Fibroblast of lung (primary cell): ENCODE measurements at regions not wholly inside any gene's neighbourhood (a gene's known extent, or its start where the extent isn't known, plus 50 kb on each side); places are given as distances from the start of the nearest gene placed in this dataset.

Source experiments
- DNase-seq, 2 donors: peaks; one replicate each; pipeline versions ENCODE4 v3.0.0 to v3.0.0-alpha.2; 2010; ENCODE audit warnings: low read depth in 2 of 2
- H2AFZ ChIP-seq: 2 replicates; pipeline ENCODE4 v1.5.1; 2012; ENCODE audit warnings: low read length, control low read depth, inconsistent platforms
- H3K27ac ChIP-seq: 2 replicates; pipeline ENCODE4 v1.5.1; 2011; ENCODE audit warnings: low read length, control low read depth; ENCODE audit not compliant: insufficient read depth
- H3K27me3 ChIP-seq: 2 replicates; pipeline ENCODE4 v1.5.1; 2011; ENCODE audit warnings: mild to moderate bottlenecking, low read length; ENCODE audit not compliant: control insufficient read depth, insufficient read depth
- H3K36me3 ChIP-seq: 2 replicates; pipeline ENCODE4 v1.5.1; 2011; ENCODE audit warnings: low read length; ENCODE audit not compliant: control insufficient read depth, insufficient read depth
- H3K4me1 ChIP-seq: 2 replicates; pipeline ENCODE4 v1.5.1; 2011; ENCODE audit warnings: low read length; ENCODE audit not compliant: control insufficient read depth, insufficient read depth; ENCODE audit errors: extremely low read depth
- H3K4me2 ChIP-seq: 2 replicates; pipeline ENCODE4 v1.5.1; 2011; ENCODE audit warnings: low read length, control low read depth; ENCODE audit not compliant: insufficient read depth; ENCODE audit errors: extremely low read depth
- H3K4me3 ChIP-seq, 4 experiments: fragments of 200-600 bp in 1 of 4; sonication (generic) in 1 of 4; replicated peaks in 1 of 4; 2 replicates each; pipeline ENCODE4 v1.5.1; 2011 to 2016; ENCODE audit warnings: low read length in 4 of 4, low read depth in 3 of 4, mild to moderate bottlenecking in 3 of 4, control low read depth in 2 of 4, inconsistent platforms in 1 of 4, mixed read lengths in 1 of 4; ENCODE audit not compliant: insufficient read depth in 1 of 4; ENCODE audit errors: control extremely low read depth in 1 of 4
- H3K79me2 ChIP-seq: 2 replicates; pipeline ENCODE4 v1.5.1; 2012; ENCODE audit warnings: mild to moderate bottlenecking, low read length, inconsistent platforms; ENCODE audit not compliant: control insufficient read depth, insufficient read depth
- H3K9ac ChIP-seq: 2 replicates; pipeline ENCODE4 v1.5.1; 2011; ENCODE audit warnings: mild to moderate bottlenecking, low read length, control low read depth; ENCODE audit not compliant: insufficient read depth
- H3K9me3 ChIP-seq: 2 replicates; pipeline ENCODE4 v1.5.1; 2012; ENCODE audit warnings: low read depth, low read length; ENCODE audit not compliant: control insufficient read depth, insufficient read depth
- H4K20me1 ChIP-seq: 2 replicates; pipeline ENCODE4 v1.5.1; 2011; ENCODE audit warnings: low read length; ENCODE audit not compliant: control insufficient read depth, insufficient read depth; ENCODE audit errors: extremely low read depth
- EZH2 ChIP-seq: IDR thresholded peaks from 2 replicates; pipeline ENCODE4 v1.5.1; 2012; ENCODE audit warnings: low read length, control low read depth, mild to moderate bottlenecking; ENCODE audit errors: missing control alignments
- TF ChIP-seq, protein P1 (sequence below), 2 donors: IDR thresholded peaks in 1 of 2; conservative IDR thresholded peaks in 1 of 2; 1 replicate in 1 of 2; 2 replicates in 1 of 2; pipeline ENCODE4 v1.5.1; 2011 to 2012; ENCODE audit warnings: low read length in 2 of 2, control low read depth in 1 of 2, inconsistent platforms in 1 of 2, low read depth in 1 of 2, mild to moderate bottlenecking in 1 of 2

DNA sequence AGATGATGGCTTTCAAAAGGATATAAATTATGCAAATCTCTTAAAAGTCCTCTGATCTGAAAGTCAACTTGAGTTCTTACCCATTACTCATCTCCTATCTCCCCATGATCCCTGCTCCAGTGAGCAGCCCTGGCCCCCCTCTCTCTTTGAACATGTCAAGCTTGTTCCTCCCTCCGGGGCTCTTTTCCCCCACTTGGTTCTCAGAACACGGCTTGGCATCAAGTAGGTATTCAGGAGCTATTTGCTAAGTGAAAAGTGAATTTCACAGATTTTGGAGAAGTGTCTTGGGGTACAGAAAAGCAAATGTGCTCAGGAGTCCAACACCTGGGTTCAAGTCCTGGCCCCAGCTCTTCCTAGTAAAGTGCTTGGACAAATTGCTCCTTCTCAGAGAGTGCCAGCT is 98.3 kb upstream of the CTBP2 start:
- H3K4me3 ChIP-seq, result no peak overlapping the region
- DNase-seq, result no peak
- no peaks in the 10 kb centered on the region for H3K9me3 ChIP-seq
- H4K20me1 ChIP-seq, result no peaks in the 10 kb centered on the region
- no peaks in the 10 kb centered on the region for H3K36me3 ChIP-seq
- TF ChIP-seq, protein P1, sequence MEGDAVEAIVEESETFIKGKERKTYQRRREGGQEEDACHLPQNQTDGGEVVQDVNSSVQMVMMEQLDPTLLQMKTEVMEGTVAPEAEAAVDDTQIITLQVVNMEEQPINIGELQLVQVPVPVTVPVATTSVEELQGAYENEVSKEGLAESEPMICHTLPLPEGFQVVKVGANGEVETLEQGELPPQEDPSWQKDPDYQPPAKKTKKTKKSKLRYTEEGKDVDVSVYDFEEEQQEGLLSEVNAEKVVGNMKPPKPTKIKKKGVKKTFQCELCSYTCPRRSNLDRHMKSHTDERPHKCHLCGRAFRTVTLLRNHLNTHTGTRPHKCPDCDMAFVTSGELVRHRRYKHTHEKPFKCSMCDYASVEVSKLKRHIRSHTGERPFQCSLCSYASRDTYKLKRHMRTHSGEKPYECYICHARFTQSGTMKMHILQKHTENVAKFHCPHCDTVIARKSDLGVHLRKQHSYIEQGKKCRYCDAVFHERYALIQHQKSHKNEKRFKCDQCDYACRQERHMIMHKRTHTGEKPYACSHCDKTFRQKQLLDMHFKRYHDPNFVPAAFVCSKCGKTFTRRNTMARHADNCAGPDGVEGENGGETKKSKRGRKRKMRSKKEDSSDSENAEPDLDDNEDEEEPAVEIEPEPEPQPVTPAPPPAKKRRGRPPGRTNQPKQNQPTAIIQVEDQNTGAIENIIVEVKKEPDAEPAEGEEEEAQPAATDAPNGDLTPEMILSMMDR (conservative IDR thresholded peaks at IDR 0.05 in 1 of 2, IDR thresholded peaks at IDR 0.05 in 1 of 2; ENCODE audit: low read depth in 1 of 2, low read length in 2 of 2), result no peak
- TF ChIP-seq EZH2, result no peak
- H3K4me2 ChIP-seq, result no peak overlapping the region
- H3K4me1 ChIP-seq, result no peaks in the 10 kb centered on the region
- H3K27me3 ChIP-seq, result no peaks in the 10 kb centered on the region
- H3K27ac ChIP-seq, result no peak overlapping the region
- H3K79me2 ChIP-seq, result no peaks in the 10 kb centered on the region
- H3K9ac ChIP-seq, result no peak overlapping the region
- no peak overlapping the region for H2AFZ ChIP-seq

DNA sequence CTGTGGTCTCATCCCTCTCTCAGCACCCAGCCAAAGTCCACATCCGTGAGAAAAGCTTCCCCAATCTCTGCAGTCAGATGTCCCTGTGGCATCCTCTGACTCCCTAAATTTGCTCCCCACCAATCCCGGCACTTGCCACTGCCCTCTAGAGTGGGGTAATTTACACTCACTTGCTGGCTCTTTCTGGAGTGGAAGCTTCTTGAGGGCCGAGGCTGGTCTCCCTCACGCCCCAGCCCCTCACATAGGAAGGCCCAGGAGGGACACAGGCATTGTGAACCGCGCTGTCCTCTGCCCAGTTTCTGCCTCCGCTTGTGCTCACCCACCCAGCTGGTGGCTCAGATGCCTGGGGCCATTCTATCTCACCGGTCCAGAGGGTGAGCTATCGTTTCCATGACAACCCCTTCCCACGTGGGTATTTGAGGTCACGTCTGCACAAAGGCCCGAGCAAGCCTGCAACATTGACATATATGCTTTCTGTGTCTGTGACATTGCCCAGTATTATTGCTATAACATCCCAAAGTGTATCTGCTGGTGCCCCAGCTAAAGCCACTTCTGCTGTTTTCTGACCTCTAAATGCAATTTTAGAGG is 97.3 kb upstream of the CTBP2 start:
- Histone ChIP-seq H3K27me3 (no peaks in the 10 kb centered on the region), H3K9ac (no peak overlapping the region), H3K4me1 (no peaks in the 10 kb centered on the region), H4K20me1 (no peaks in the 10 kb centered on the region), H3K4me3 (no peak overlapping the region), H3K27ac (no peak overlapping the region), H3K79me2 (no peaks in the 10 kb centered on the region), H2AFZ (no peak overlapping the region), H3K36me3 (no peaks in the 10 kb centered on the region), H3K9me3 (no peaks in the 10 kb centered on the region), H3K4me2 (no peak overlapping the region)
- no peak for TF ChIP-seq EZH2
- TF ChIP-seq, protein P1 (conservative IDR thresholded peaks at IDR 0.05 in 1 of 2, IDR thresholded peaks at IDR 0.05 in 1 of 2; ENCODE audit: low read depth in 1 of 2, low read length in 2 of 2), result no peak
- no peak for DNase-seq

DNA sequence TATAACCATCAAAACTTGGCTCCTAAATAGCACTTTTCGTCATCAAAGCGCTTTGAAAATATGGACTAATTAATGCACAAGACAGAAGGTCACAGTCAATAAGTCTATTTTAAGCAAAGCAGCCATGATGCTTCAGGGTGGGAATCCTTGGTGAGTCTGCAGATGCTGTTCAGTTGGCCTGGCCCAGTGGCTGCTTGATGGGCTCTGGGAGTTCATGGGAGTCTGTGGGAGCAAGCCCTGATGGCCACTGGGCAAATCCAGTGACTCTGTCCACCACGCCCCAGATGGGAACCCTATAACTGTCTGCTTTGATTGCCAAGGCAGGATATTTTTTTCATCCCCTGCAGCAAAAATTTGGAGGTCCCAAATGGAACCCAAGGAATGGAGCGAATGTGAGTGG is 95.7 kb upstream of the CTBP2 start:
- H4K20me1 ChIP-seq, result no peaks in the 10 kb centered on the region
- no peaks in the 10 kb centered on the region for H3K79me2 ChIP-seq
- no peak for DNase-seq
- H3K9ac ChIP-seq, result no peak overlapping the region
- no peak overlapping the region for H3K4me3 ChIP-seq
- no peaks in the 10 kb centered on the region for H3K27me3 ChIP-seq
- no peak overlapping the region for H2AFZ ChIP-seq
- H3K4me2 ChIP-seq, result no peak overlapping the region
- no peaks in the 10 kb centered on the region for H3K36me3 ChIP-seq
- H3K27ac ChIP-seq, result no peak overlapping the region
- no peaks in the 10 kb centered on the region for H3K4me1 ChIP-seq
- TF ChIP-seq, protein P1 (conservative IDR thresholded peaks at IDR 0.05 in 1 of 2, IDR thresholded peaks at IDR 0.05 in 1 of 2; ENCODE audit: low read depth in 1 of 2, low read length in 2 of 2), result no peak
- no peak for TF ChIP-seq EZH2
- H3K9me3 ChIP-seq, result no peaks in the 10 kb centered on the region
